ENCODE measurements at regions not wholly inside any gene's neighbourhood (a gene's known extent, or its start where the extent isn't known, plus 50 kb on each side); places are given as distances from the start of the nearest gene placed in this dataset.

DNA sequence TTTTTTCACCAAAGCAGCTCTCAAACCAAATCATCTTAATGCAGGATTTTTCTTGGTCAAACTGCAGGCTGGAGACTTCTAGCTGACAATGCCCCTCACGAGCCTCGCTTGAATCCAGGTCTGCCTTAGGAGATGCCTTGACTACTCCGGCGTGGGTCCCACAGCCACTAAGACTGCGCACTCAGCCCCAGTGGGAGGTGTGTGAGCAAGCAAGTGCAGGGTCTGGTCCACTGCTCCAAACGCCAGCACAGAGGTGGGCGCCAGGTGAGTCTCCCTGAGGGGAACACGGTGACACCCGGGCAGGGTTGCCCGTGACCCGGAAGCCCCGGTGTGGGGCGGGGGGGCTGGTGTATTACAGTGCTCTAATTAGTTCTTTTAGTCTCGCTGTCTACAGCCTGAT, 838.3 kb downstream of the NLGN4X start:
- TF ChIP-seq KDM1A (IDR thresholded peaks at IDR 0.05; ENCODE audit: low read depth): no peak
- TF ChIP-seq HOXB13 (CRISPR knock-in tag; IDR thresholded peaks at IDR 0.05; ENCODE audit: low read depth): no peak
- TF ChIP-seq, protein P1, sequence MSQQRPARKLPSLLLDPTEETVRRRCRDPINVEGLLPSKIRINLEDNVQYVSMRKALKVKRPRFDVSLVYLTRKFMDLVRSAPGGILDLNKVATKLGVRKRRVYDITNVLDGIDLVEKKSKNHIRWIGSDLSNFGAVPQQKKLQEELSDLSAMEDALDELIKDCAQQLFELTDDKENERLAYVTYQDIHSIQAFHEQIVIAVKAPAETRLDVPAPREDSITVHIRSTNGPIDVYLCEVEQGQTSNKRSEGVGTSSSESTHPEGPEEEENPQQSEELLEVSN (IDR thresholded peaks at IDR 0.05; ENCODE audit: borderline replicate concordance, low read depth): no peak
- TF ChIP-seq MAFK (IDR thresholded peaks at IDR 0.05; ENCODE audit: partially characterized antibody): no peak
- TF ChIP-seq BHLHE40 (IDR thresholded peaks at IDR 0.05; ENCODE audit: low read depth, low read length): no peak
- no peak for TF ChIP-seq EHMT2 (IDR thresholded peaks at IDR 0.05; ENCODE audit: low read depth)
- TF ChIP-seq NFE2L2 (conservative IDR thresholded peaks at IDR 0.05; ENCODE audit: low read length): no peak
- TF ChIP-seq CBX8 (IDR thresholded peaks at IDR 0.05): no peak
- no peak for TF ChIP-seq JUNB (IDR thresholded peaks at IDR 0.05)
- H3K27ac ChIP-seq: no peak overlapping the region
- WGBS (ENCODE audit: missing lambda C conversion rate): 10% methylated on average over 3 of the region's 14 CpGs
- no peaks in the 10 kb centered on the region for H3K4me1 ChIP-seq
- ChIA-PET POLR2A (no interaction called here), CTCF (no interaction called here)
- ATAC-seq (no peak), FAIRE-seq (no peak), DNase-seq (ENCODE audit: low read depth in 1 of 2, low spot score in 1 of 2) (no peak)
- no peak overlapping the region for H3K4me3 ChIP-seq
- H3K4me2 ChIP-seq: no peak overlapping the region
- no peaks in the 10 kb centered on the region for H3K9me3 ChIP-seq

DNA sequence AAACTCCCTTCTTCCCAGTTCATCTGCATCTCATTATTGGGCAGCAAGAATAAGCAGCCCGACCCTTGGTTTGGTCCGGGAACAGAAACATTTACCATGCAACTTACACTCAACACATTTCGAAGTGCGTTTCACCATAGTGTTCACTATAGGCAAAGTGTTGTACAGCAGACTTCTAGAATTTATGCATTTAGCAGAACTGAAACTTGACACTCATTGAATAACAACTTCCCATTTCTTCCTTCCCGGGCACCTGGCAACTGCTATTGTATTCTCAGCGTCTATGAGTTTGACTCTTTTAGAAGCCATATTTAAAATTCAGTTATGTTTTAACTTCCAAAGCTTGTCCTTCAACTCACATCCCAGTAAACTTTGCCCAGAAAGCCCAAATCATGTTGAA, 840.6 kb downstream of the NLGN4X start:
- TF ChIP-seq HDAC2 (IDR thresholded peaks at IDR 0.05) (no peak), EHF (CRISPR knock-in tag; IDR thresholded peaks at IDR 0.05) (no peak), TP53 (CRISPR knock-in tag; IDR thresholded peaks at IDR 0.05) (no peak), ZC3H11A (IDR thresholded peaks at IDR 0.05) (no peak), NPAS2 (CRISPR knock-in tag; IDR thresholded peaks at IDR 0.05; ENCODE audit: borderline replicate concordance) (no peak), ZSCAN20 (CRISPR knock-in tag; IDR thresholded peaks at IDR 0.05) (no peak), RNF2 (IDR thresholded peaks at IDR 0.05; ENCODE audit: borderline replicate concordance, low read depth) (no peak), FOSB (CRISPR knock-in tag; IDR thresholded peaks at IDR 0.05) (no peak), RCOR1 (IDR thresholded peaks at IDR 0.05; ENCODE audit: low read depth, low read length) (no peak), POLR2AphosphoS2 (conservative IDR thresholded peaks at IDR 0.05; ENCODE audit: low read length) (no peak)
- TF ChIP-seq, protein P2, sequence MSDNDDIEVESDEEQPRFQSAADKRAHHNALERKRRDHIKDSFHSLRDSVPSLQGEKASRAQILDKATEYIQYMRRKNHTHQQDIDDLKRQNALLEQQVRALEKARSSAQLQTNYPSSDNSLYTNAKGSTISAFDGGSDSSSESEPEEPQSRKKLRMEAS (IDR thresholded peaks at IDR 0.05): no peak
- TF ChIP-seq, protein P3, sequence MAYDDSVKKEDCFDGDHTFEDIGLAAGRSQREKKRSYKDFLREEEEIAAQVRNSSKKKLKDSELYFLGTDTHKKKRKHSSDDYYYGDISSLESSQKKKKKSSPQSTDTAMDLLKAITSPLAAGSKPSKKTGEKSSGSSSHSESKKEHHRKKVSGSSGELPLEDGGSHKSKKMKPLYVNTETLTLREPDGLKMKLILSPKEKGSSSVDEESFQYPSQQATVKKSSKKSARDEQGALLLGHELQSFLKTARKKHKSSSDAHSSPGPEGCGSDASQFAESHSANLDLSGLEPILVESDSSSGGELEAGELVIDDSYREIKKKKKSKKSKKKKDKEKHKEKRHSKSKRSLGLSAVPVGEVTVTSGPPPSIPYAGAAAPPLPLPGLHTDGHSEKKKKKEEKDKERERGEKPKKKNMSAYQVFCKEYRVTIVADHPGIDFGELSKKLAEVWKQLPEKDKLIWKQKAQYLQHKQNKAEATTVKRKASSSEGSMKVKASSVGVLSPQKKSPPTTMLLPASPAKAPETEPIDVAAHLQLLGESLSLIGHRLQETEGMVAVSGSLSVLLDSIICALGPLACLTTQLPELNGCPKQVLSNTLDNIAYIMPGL (CRISPR knock-in tag; IDR thresholded peaks at IDR 0.05; ENCODE audit: borderline replicate concordance): no peak
- WGBS (ENCODE audit: missing lambda C conversion rate): 22% methylated on average over 6 of the region's 6 CpGs
- Histone ChIP-seq H3K4me3 (no peak overlapping the region), H3K4me1 (no peaks in the 10 kb centered on the region), H3K27ac (no peak overlapping the region), H3K9me3 (no peaks in the 10 kb centered on the region), H3K4me2 (no peak overlapping the region)
- ChIA-PET POLR2A (no interaction called here), CTCF (no interaction called here)
- FAIRE-seq: no peak
- ATAC-seq: no peak
- DNase-seq (ENCODE audit: low read depth in 1 of 2, low spot score in 1 of 2): no peak

DNA sequence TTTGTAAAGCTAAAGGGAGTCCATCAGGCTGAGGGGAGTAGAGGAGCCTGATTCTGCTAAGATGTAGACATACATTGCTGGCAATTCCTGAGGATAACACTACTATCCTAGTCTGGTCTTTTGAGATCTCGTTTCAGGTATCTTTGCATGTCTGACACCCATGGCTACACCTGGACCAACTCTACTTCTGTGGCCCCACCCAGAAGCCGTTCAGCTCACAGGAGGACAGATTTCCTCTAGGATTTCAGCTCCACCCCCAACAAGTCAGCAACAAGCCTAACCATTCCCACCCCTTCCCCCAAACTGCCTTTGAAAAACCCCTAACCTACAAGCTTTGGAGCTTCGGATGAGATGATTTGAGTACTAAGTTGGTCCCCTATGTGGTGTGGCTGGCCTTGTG, 848.2 kb downstream of the NLGN4X start:
- Histone ChIP-seq H3K4me2 (no peak overlapping the region), H3K9me3 (no peaks in the 10 kb centered on the region), H3K4me3 (no peak overlapping the region), H3K27ac (no peak overlapping the region), H3K4me1 (no peaks in the 10 kb centered on the region)
- FAIRE-seq (no peak), ATAC-seq (no peak), DNase-seq (ENCODE audit: low read depth in 1 of 2, low spot score in 1 of 2) (no peak)
- POLR2A ChIA-PET: no interaction called here
- WGBS (ENCODE audit: missing lambda C conversion rate): 8% methylated on average over 3 of the region's 3 CpGs
- CTCF ChIA-PET: no interaction called here
- no peak for TF ChIP-seq EP300 (IDR thresholded peaks at IDR 0.05)
- TF ChIP-seq, protein P4, sequence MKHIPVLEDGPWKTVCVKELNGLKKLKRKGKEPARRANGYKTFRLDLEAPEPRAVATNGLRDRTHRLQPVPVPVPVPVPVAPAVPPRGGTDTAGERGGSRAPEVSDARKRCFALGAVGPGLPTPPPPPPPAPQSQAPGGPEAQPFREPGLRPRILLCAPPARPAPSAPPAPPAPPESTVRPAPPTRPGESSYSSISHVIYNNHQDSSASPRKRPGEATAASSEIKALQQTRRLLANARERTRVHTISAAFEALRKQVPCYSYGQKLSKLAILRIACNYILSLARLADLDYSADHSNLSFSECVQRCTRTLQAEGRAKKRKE (CRISPR knock-in tag; IDR thresholded peaks at IDR 0.05; ENCODE audit: low read depth): no peak
- TF ChIP-seq BHLHE40 (IDR thresholded peaks at IDR 0.05; ENCODE audit: low read depth, low read length): no peak
- TF ChIP-seq GATA3 (IDR thresholded peaks at IDR 0.05; ENCODE audit: borderline replicate concordance): no peak

All from A549 (cell line).